ENCODE measurements at regions not wholly inside any gene's neighbourhood (a gene's known extent, or its start where the extent isn't known, plus 50 kb on each side); places are given as distances from the start of the nearest gene placed in this dataset.

DNA sequence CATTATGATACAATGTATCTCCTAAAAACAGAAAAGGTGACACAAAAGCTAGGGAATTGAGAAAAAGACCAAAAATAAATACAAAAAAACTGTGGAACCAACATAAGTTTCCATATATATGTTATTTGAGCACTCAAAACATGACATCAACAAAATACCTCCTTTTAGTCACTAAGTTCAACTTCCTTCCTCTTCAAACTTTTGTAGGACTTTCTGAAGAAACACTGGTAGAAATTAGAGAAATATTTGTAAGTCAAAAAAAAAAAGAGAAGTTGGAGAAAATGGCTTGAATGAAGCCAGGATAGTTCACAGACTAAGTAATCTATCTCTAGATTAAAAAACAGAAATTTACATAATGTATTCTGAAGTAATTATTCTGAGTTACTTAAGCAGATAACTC lies 208.4 kb upstream of the ALCAM start:
- intact Hi-C loops (cut with micrococcal nuclease; ENCODE audit: unreplicated experiment) = no loop called here
- Mint-ChIP-seq H3K36me3 (ENCODE audit: insufficient read depth, unreplicated experiment) (no peaks in the 10 kb centered on the region), H3K9me3 (ENCODE audit: unreplicated experiment) (no peaks in the 10 kb centered on the region), H3K27ac (ENCODE audit: unreplicated experiment) (no peak overlapping the region), H3K27me3 (ENCODE audit: insufficient read depth, unreplicated experiment) (no peaks in the 10 kb centered on the region), H3K4me1 (ENCODE audit: low read depth, unreplicated experiment) (no peaks in the 10 kb centered on the region), H3K4me3 (ENCODE audit: unreplicated experiment) (no peak overlapping the region)
- no peaks in the 10 kb centered on the region for H3K9me3 ChIP-seq
- H3K27me3 ChIP-seq (replicated peaks; ENCODE audit: control insufficient read depth, insufficient read depth, low read length) = no peaks in the 10 kb centered on the region
- no TSS peak for BruUV-seq (replicated peaks)
- ChIA-PET CTCF (no interaction called here), POLR2A (no interaction called here)
- no peak overlapping the region for H3K4me3 ChIP-seq (ENCODE audit: low read depth, low read length)
- no peak for TF ChIP-seq CTCF (IDR thresholded peaks at IDR 0.05; ENCODE audit: insufficient read depth in 1 of 2, low read depth in 1 of 2, low read length in 1 of 2, severe bottlenecking in 1 of 2, unreplicated experiment in 1 of 2)
- DNase-seq = no peak
- no peaks in the 10 kb centered on the region for H3K36me3 ChIP-seq (ENCODE audit: control insufficient read depth, insufficient read depth, low read length)
- no peaks in the 10 kb centered on the region for H3K4me1 ChIP-seq

GRCh38 chr3:105162448-105162847 lies 204.3 kb upstream of the ALCAM start:
- intact Hi-C loops (cut with micrococcal nuclease; ENCODE audit: unreplicated experiment) = no loop called here
- no peak overlapping the region for H3K27ac Mint-ChIP-seq (ENCODE audit: unreplicated experiment)
- DNase-seq = no peak
- H3K4me1 Mint-ChIP-seq (ENCODE audit: low read depth, unreplicated experiment) = no peaks in the 10 kb centered on the region
- POLR2A ChIA-PET = no interaction called here
- no peaks in the 10 kb centered on the region for H3K9me3 Mint-ChIP-seq (ENCODE audit: unreplicated experiment)
- BruUV-seq (replicated peaks) = no TSS peak
- no peaks in the 10 kb centered on the region for H3K9me3 ChIP-seq
- no peaks in the 10 kb centered on the region for H3K36me3 ChIP-seq (ENCODE audit: control insufficient read depth, insufficient read depth, low read length)
- no peak overlapping the region for H3K4me3 Mint-ChIP-seq (ENCODE audit: unreplicated experiment)
- H3K27me3 ChIP-seq (replicated peaks; ENCODE audit: control insufficient read depth, insufficient read depth, low read length) = no peaks in the 10 kb centered on the region
- TF ChIP-seq CTCF (IDR thresholded peaks at IDR 0.05; ENCODE audit: insufficient read depth in 1 of 2, low read depth in 1 of 2, low read length in 1 of 2, severe bottlenecking in 1 of 2, unreplicated experiment in 1 of 2) = no peak
- no peaks in the 10 kb centered on the region for H3K4me1 ChIP-seq
- no peaks in the 10 kb centered on the region for H3K36me3 Mint-ChIP-seq (ENCODE audit: insufficient read depth, unreplicated experiment)
- H3K4me3 ChIP-seq (ENCODE audit: low read depth, low read length) = no peak overlapping the region
- no peaks in the 10 kb centered on the region for H3K27me3 Mint-ChIP-seq (ENCODE audit: insufficient read depth, unreplicated experiment)
- CTCF ChIA-PET = no interaction called here

- Mint-ChIP-seq H3K4me1 (ENCODE audit: low read depth, unreplicated experiment) (no peaks in the 10 kb centered on the region), H3K4me3 (ENCODE audit: unreplicated experiment) (no peak overlapping the region), H3K27me3 (ENCODE audit: insufficient read depth, unreplicated experiment) (no peaks in the 10 kb centered on the region), H3K36me3 (ENCODE audit: insufficient read depth, unreplicated experiment) (no peaks in the 10 kb centered on the region), H3K9me3 (ENCODE audit: unreplicated experiment) (no peaks in the 10 kb centered on the region), H3K27ac (ENCODE audit: unreplicated experiment) (no peak overlapping the region)
- H3K36me3 ChIP-seq (ENCODE audit: control insufficient read depth, insufficient read depth, low read length) = no peaks in the 10 kb centered on the region
- ChIA-PET POLR2A (no interaction called here), CTCF (no interaction called here)
- BruUV-seq (replicated peaks) = no TSS peak
- no peaks in the 10 kb centered on the region for H3K4me1 ChIP-seq
- intact Hi-C loops (cut with micrococcal nuclease; ENCODE audit: unreplicated experiment) = no loop called here
- H3K9me3 ChIP-seq = no peaks in the 10 kb centered on the region
- no peak for DNase-seq
- no peak overlapping the region for H3K4me3 ChIP-seq (ENCODE audit: low read depth, low read length)
- H3K27me3 ChIP-seq (replicated peaks; ENCODE audit: control insufficient read depth, insufficient read depth, low read length) = no peaks in the 10 kb centered on the region
- no peak for TF ChIP-seq CTCF (IDR thresholded peaks at IDR 0.05; ENCODE audit: insufficient read depth in 1 of 2, low read depth in 1 of 2, low read length in 1 of 2, severe bottlenecking in 1 of 2, unreplicated experiment in 1 of 2)
Measured at GRCh38 chr3:105166893-105167292, 199.8 kb upstream of the ALCAM start.

Measured in Caco-2 (cell line).